H9 (cell line): ENCODE measurements at regions not wholly inside any gene's neighbourhood (a gene's known extent, or its start where the extent isn't known, plus 50 kb on each side); places are given as distances from the start of the nearest gene placed in this dataset.

Experiments used
- DNase-seq: peaks from one replicate; pipeline ENCODE4 v3.0.0-alpha.2; 2017
- H2AFZ ChIP-seq: one replicate; pipeline ENCODE4 v1.6.1; 2013; ENCODE audit warnings: mild to moderate bottlenecking, low read length, control low read depth, moderate library complexity
- H2AK5ac ChIP-seq: 2 replicates; pipeline ENCODE4 v1.6.1; 2013; ENCODE audit warnings: low read length, control low read depth, mixed read lengths; ENCODE audit not compliant: insufficient read length
- H2BK120ac ChIP-seq: one replicate; pipeline ENCODE4 v1.6.1; 2013; ENCODE audit warnings: low read depth, mild to moderate bottlenecking, low read length, control low read depth, inconsistent platforms; ENCODE audit not compliant: poor library complexity, severe bottlenecking
- H2BK12ac ChIP-seq: 2 replicates; pipeline ENCODE4 v1.6.1; 2013; ENCODE audit warnings: low read length, control low read depth, mixed read lengths, low read depth; ENCODE audit not compliant: insufficient read length
- H2BK15ac ChIP-seq: 2 replicates; pipeline ENCODE4 v1.6.1; 2013; ENCODE audit warnings: low read depth, low read length, control low read depth
- H2BK20ac ChIP-seq: one replicate; pipeline ENCODE4 v1.6.1; 2013; ENCODE audit warnings: low read depth, mild to moderate bottlenecking, low read length, control low read depth, inconsistent platforms; ENCODE audit not compliant: poor library complexity, severe bottlenecking
- H2BK5ac ChIP-seq: 2 replicates; pipeline ENCODE4 v1.6.1; 2013; ENCODE audit warnings: low read length, control low read depth, mixed read lengths; ENCODE audit not compliant: insufficient read length
- H3K14ac ChIP-seq: 2 replicates; pipeline ENCODE4 v1.6.1; 2013; ENCODE audit warnings: low read length, control low read depth; ENCODE audit not compliant: insufficient read depth
- H3K18ac ChIP-seq: 2 replicates; pipeline ENCODE4 v1.6.1; 2013; ENCODE audit warnings: low read depth, mild to moderate bottlenecking, mixed read lengths, low read length, control low read depth; ENCODE audit not compliant: insufficient read length
- H3K23ac ChIP-seq: 2 replicates; pipeline ENCODE4 v1.6.1; 2013; ENCODE audit warnings: low read length, control low read depth, mixed read lengths, low read depth; ENCODE audit not compliant: insufficient read length
- H3K23me2 ChIP-seq: 2 replicates; pipeline ENCODE4 v1.6.1; 2013; ENCODE audit warnings: low read depth, mild to moderate bottlenecking, mixed read lengths, low read length, control low read depth; ENCODE audit not compliant: insufficient read length, poor library complexity, severe bottlenecking
- H3K27ac ChIP-seq: 2 replicates; pipeline ENCODE4 v1.5.1; 2013; ENCODE audit warnings: low read length, control low read depth, mixed read lengths, low read depth; ENCODE audit not compliant: insufficient read length
- H3K27me3 ChIP-seq: 2 replicates; pipeline ENCODE4 v1.6.1; 2013; ENCODE audit warnings: low read length, control low read depth, inconsistent platforms; ENCODE audit not compliant: insufficient read depth
- H3K4ac ChIP-seq: 2 replicates; pipeline ENCODE4 v1.6.1; 2013; ENCODE audit warnings: low read depth, mild to moderate bottlenecking, control low read depth, inconsistent platforms, low read length, moderate library complexity
- H3K4me1 ChIP-seq: 2 replicates; pipeline ENCODE4 v1.6.1; 2013; ENCODE audit warnings: low read length, control low read depth, inconsistent platforms; ENCODE audit not compliant: insufficient read depth
- H3K4me2 ChIP-seq: 2 replicates; pipeline ENCODE4 v1.6.1; 2013; ENCODE audit warnings: low read length, control low read depth, mixed read lengths; ENCODE audit not compliant: insufficient read length, insufficient read depth
- H3K56ac ChIP-seq: 2 replicates; pipeline ENCODE4 v1.6.1; 2013; ENCODE audit warnings: low read depth, mild to moderate bottlenecking, mixed read lengths, low read length, control low read depth; ENCODE audit not compliant: insufficient read length
- H3K79me1 ChIP-seq: 2 replicates; pipeline ENCODE4 v1.6.1; 2013; ENCODE audit warnings: low read depth, mild to moderate bottlenecking, moderate library complexity, low read length, control low read depth, inconsistent platforms; ENCODE audit not compliant: insufficient read depth, poor library complexity, severe bottlenecking
- H3K79me2 ChIP-seq: 2 replicates; pipeline ENCODE4 v1.6.1; 2013; ENCODE audit warnings: low read length, control low read depth, inconsistent platforms; ENCODE audit not compliant: insufficient read depth
- H3K9ac ChIP-seq: 2 replicates; pipeline ENCODE4 v1.6.1; 2013; ENCODE audit warnings: low read length, control low read depth, mixed read lengths; ENCODE audit not compliant: insufficient read length; ENCODE audit errors: extremely low read depth
- H3K9me3 ChIP-seq: one replicate; pipeline ENCODE4 v1.6.1; 2013; ENCODE audit warnings: low read depth, low read length, inconsistent platforms; ENCODE audit not compliant: control insufficient read depth
- H3T11ph ChIP-seq: one replicate; pipeline ENCODE4 v1.6.1; 2013; ENCODE audit warnings: mild to moderate bottlenecking, low read length, control low read depth, inconsistent platforms
- H4K20me1 ChIP-seq: one replicate; pipeline ENCODE4 v1.6.1; 2013; ENCODE audit not compliant: control insufficient read depth, insufficient read length, insufficient read depth
- H4K5ac ChIP-seq: 2 replicates; pipeline ENCODE4 v1.6.1; 2013; ENCODE audit warnings: low read depth, mild to moderate bottlenecking, mixed read lengths, low read length, control low read depth; ENCODE audit not compliant: insufficient read length
- H4K8ac ChIP-seq: replicated peaks from 2 replicates; pipeline ENCODE4 v1.6.1; 2013; ENCODE audit warnings: low read length, control low read depth, mixed read lengths, low read depth; ENCODE audit not compliant: insufficient read length
- H4K91ac ChIP-seq: 2 replicates; pipeline ENCODE4 v1.6.1; 2013; ENCODE audit warnings: low read depth, mild to moderate bottlenecking, moderate library complexity, mixed read lengths, low read length, control low read depth; ENCODE audit not compliant: insufficient read length
- H3K27ac Mint-ChIP-seq, 3 experiments: 2 replicates in 2 of 3; 3 replicates in 1 of 3; pipeline ENCODE4 v1.8.0; 2020 to 2021; ENCODE audit warnings: mixed read lengths in 3 of 3, mild to moderate bottlenecking in 1 of 3, moderate library complexity in 1 of 3
- H3K27me3 Mint-ChIP-seq: 2 replicates; pipeline ENCODE4 v1.8.0; 2021; ENCODE audit warnings: low read depth, mild to moderate bottlenecking, moderate library complexity, mixed read lengths
- H3K36me3 Mint-ChIP-seq, 3 experiments: 2 replicates in 2 of 3; 3 replicates in 1 of 3; pipeline ENCODE4 v1.8.0; 2020 to 2021; ENCODE audit warnings: low read depth in 3 of 3, mixed read lengths in 3 of 3; ENCODE audit not compliant: insufficient read depth in 1 of 3
- H3K4me1 Mint-ChIP-seq, 2 experiments: 2 replicates each; pipeline ENCODE4 v1.8.0; 2020; ENCODE audit warnings: mixed read lengths in 2 of 2
- H3K4me3 Mint-ChIP-seq, 2 experiments: 2 replicates in 1 of 2; 3 replicates in 1 of 2; pipeline ENCODE4 v1.8.0; 2020 to 2021; ENCODE audit warnings: mild to moderate bottlenecking in 2 of 2, mixed read lengths in 2 of 2, moderate library complexity in 1 of 2
- H3K9me3 Mint-ChIP-seq, 2 experiments: 2 replicates in 1 of 2; 3 replicates in 1 of 2; pipeline ENCODE4 v1.8.0; 2020; ENCODE audit warnings: mild to moderate bottlenecking in 2 of 2, mixed read lengths in 2 of 2, moderate library complexity in 1 of 2
- CTCF ChIP-seq: fragments of 200-600 bp; sonication (generic); conservative IDR thresholded peaks from 3 replicates; pipeline ENCODE4 v1.8.0; 2021; ENCODE audit warnings: antibody characterized with exemption, mild to moderate bottlenecking
- WGBS: extraction: QIAGEN DNeasy Blood & Tissue Kit; methylation state at CpG from one replicate; pipeline ENCODE4 v1.1.7; 2013; ENCODE audit warnings: missing lambda C conversion rate, low lambda C conversion rate, mixed read lengths; ENCODE audit not compliant: insufficient read length; ENCODE audit errors: extremely low coverage; 5-methylcytosine and 5-hydroxymethylcytosine counted together

- H3K27me3 ChIP-seq, result no peaks in the 10 kb centered on the region
- no peak overlapping the region for H4K91ac ChIP-seq
- peaks cover 10 to 11% of the 10 kb centered on the region in 2 experiments for H3K4me1 Mint-ChIP-seq
- no peaks in the 10 kb centered on the region for H4K20me1 ChIP-seq
- TF ChIP-seq CTCF, result no peak
- no peak overlapping the region for H3K4ac ChIP-seq
- no peak overlapping the region for H2BK120ac ChIP-seq
- no peak overlapping the region for H3K4me3 Mint-ChIP-seq
- H3K18ac ChIP-seq, result no peak overlapping the region
- no peak overlapping the region for H2AFZ ChIP-seq
- no peak overlapping the region for H3K27ac ChIP-seq
- no peak overlapping the region for H3T11ph ChIP-seq
- H3K4me2 ChIP-seq, result no peak overlapping the region
- H4K8ac ChIP-seq, result no peak overlapping the region
- no peak overlapping the region; a peak in 2 of 7 replicates for H3K27ac Mint-ChIP-seq
- no peaks in the 10 kb centered on the region for H3K79me2 ChIP-seq
- whole genome bisulfite sequencing, result no CpG with 5 or more reads among the region's 10 CpGs
- no peak overlapping the region for H3K23ac ChIP-seq
- H4K5ac ChIP-seq, result no peak overlapping the region
- H3K23me2 ChIP-seq, result no peaks in the 10 kb centered on the region
- no peak overlapping the region for H3K56ac ChIP-seq
- no peak overlapping the region for H2BK20ac ChIP-seq
- H2BK12ac ChIP-seq, result no peak overlapping the region
- peaks cover 0 to 8% (median 1%) of the 10 kb centered on the region in 3 experiments; a peak in 3 of 7 replicates for H3K36me3 Mint-ChIP-seq
- H3K9ac ChIP-seq, result no peak overlapping the region
- peaks cover 4 to 7% of the 10 kb centered on the region in 2 experiments; a peak in 4 of 5 replicates for H3K9me3 Mint-ChIP-seq
- H2BK5ac ChIP-seq, result no peak overlapping the region
- H3K79me1 ChIP-seq, result no peaks in the 10 kb centered on the region
- no peaks in the 10 kb centered on the region for H3K4me1 ChIP-seq
- DNase-seq, result no peak
- no peak overlapping the region for H3K14ac ChIP-seq
- no peaks in the 10 kb centered on the region for H3K9me3 ChIP-seq
- H2AK5ac ChIP-seq, result no peak overlapping the region
- peaks cover 4% of the 10 kb centered on the region; the same call in 1 of the 2 replicates for H3K27me3 Mint-ChIP-seq
- H2BK15ac ChIP-seq, result no peak overlapping the region
Observed at GRCh38 chr14:98374136-98374535, 897.9 kb downstream of the BCL11B start.
